HG03521 (cell line): ENCODE measurements at regions not wholly inside any gene's neighbourhood (a gene's known extent, or its start where the extent isn't known, plus 50 kb on each side); places are given as distances from the start of the nearest gene placed in this dataset.
"Not testable (repeated sequence)": the region's sequence is repeated elsewhere in the genome, so short reads cannot be mapped to it uniquely, and the experiment has no call there.

Experiments
- ATAC-seq: cut with Tn5 transposase; IDR thresholded peaks from one replicate; pipeline ENCODE4 v1.9.1; 2021; ENCODE audit warnings: mild to moderate bottlenecking, moderate library complexity; ENCODE audit not compliant: unreplicated experiment

DNA sequence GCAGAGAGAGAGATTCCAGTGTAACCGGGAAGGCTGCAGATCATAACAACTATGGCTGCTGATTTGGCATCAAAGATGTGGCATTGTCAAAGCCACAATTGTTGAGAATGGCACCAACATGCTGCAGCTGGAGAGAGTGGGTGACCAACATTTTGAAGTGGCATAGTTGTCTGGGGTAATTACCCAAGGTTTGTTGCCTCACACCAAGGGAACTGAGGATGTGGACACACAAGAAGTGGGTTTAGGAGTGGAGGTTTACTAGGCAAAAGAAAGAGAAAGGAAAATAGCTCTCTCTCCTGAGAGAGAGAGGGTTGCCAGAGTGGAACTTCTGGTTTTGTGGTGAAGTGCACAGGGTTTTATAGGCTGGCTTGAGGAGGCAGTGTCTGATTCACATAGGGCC is 126.6 kb downstream of the FAM72C start:
- not testable (repeated sequence) for ATAC-seq

DNA sequence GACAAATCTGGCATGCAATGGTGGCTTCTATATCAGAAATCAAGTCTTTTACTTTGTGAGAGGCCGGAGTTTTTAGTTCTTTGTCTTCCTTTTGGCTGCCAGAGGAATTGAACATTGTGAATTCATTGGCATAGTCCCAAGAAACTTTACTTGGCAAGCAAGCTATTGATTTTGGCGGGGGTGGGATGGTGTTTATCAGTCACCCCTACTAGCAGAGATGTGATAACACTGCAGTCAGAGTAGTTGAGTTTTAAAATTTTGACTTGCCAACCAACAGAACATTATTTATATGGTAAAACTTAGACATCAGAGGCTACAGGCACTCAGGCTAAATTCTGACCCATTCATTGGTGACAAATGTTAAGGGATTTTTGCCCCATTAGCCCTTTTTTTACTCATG is 129.7 kb downstream of the FAM72C start:
- not testable (repeated sequence) for ATAC-seq

DNA sequence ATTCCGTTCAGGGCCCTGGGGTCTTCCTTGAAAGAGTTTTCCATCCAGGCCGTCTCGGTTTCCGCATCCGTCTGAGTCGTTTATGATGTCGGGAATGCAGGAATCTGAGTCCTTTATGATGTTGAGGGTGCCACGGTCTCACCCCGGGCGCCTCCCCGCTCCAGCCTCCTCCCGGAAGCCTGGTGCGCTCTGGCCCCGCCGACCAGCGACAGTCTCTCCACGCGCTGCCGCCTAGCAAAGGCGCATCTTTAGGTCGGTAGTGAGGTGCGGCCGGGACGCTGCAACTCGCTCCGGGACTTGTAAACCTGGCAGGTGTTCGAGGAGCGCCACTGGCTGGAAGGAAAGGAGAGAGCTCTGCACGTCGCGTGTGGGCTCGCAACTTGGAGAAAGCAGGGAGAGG is 132.6 kb downstream of the FAM72C start:
- ATAC-seq, result not testable (repeated sequence)

DNA sequence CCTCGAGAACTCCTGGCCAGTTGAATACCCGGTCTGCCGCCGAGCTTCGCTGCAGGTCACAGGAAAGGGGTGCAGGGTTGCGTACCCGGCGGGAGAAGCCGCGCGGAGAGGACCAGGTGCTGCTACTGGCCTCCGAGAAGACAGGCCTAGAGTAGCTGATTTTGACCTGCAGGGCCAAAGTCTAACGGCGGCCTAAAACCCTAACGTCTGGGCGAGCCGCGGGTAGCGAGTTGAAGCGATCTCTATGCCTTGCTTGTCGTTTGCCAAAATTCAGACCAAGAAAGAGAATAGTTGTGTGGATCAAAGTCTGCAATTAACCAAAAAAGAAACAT is 133.2 kb downstream of the FAM72C start:
- not testable (repeated sequence) for ATAC-seq

DNA sequence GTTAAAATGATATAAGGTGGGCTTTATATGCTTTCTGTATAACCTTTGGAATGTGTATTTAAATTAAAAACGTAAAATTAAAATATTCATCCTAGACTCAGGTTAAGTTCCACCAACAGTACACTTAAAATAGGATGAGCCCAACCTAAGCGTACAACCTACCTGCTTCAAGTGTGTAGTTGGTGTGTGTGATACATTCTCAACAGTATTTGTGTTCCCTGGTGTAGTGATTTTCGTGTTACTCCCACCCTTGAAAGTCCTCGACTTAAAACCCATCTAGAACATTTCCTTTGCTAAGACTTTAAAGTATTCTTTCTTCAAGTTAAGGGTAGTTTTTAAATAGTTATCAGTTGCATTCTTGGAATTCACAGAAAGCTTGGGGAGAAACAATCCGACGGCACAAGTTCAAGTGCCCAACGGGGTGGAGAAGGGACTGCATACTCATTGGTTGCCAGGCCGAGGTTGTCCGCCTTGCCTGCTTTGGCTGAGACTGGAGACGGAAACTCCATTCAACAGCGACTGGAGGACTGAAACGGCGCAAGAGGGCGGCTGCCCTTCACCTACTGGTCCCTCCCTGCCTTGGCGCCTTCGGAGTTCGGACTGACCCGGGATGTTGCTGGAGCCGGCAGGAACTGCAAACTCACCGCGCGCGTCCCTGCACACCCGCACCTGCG is 133.7 kb downstream of the FAM72C start:
- ATAC-seq, result not testable (repeated sequence)

DNA sequence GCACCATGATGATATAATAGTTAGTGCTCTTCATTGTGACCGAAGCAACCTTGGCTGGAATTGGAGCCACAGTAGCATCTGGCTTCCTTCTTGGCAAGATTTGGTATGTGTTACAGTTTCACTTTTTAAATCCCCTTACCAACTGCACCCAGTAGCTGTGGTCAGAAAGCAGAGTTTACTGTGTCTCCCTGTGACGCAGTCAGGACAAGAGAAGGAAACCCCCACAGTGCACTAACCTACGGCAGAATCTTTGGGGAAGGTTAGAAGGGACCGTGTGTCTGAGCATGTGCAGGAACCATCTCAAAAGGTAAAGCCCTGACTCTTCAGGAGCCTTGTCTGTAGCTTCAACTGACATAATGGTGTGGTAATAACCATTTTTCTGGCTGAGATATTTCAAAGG is 138.4 kb downstream of the FAM72C start:
- not testable (repeated sequence) for ATAC-seq

DNA sequence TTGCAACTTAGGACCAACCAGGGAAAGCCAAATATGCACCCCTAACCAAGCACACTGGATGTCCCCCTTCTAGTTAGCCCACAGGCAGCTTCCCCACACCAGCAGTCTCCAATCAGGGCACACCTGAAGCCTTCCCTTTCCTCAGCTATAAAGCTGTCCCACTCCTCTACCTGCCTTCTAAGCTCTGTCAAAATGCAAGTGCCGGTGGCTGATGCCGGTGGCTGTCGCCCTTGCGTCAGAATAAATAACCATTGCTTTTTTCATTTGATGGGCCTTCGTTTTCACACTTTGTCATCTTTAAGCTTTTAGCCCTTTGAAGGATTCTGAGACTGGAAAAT is 139.4 kb downstream of the FAM72C start:
- ATAC-seq, result not testable (repeated sequence)

DNA sequence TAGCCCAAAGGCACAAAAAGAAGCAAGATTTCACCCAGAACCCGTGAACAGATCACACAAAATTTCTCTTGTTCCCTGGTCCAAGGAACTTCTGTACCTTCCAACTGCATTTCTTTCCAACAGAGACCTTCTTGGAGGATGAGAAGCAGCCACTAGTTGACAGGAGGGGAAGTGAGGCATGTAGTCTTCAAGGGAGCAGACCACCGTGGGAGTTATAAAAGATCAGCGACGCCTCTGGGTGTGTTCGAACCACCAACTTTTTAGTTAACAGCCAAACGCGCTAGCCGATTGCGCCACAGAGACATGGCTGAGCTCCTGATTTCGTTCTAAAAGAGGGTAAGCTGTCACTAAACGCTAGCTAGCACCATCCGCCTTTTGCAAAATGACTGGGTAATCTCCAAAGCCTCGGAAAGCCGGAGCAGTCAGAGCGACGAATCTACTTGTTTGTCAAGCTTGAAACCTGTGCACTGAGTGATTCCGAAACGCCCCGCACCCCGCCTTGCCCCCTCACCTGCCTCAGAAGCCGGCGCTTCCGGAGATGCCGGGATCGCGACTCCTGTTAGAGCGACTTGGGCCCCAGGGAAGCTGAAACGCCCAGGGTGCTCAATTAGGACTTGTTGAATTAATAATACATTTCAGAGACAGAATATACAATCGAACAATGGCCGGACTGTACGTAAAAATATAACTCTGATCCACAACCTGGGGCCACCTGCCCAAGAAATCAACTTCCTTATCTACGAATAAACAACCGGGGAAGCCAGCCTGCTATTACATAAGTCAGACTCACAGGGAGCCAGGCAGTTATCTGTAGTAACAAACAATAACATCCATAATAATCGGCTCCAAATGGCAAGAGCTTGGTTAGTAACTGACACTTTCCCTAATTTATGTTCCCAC is 140.1 kb downstream of the FAM72C start:
- not testable (repeated sequence) for ATAC-seq

DNA sequence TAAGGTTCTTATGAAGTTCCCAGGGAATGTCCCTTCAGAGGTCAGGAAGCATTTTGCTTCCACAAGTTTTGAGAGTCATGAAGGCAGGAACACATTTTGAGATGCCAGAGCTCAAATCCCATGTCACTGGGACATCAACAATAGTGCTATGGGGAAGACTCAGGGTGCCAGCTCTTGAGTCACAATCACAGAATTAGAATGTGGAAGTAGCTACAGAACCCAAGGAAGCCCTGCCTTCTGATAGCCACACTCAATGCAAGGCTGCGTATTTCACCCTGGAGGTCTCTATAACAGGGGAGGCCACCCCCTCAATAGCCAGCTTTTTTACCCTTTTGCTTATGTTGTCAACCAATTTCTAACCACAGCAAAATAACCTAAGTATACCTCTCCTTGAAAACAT is 145.6 kb downstream of the FAM72C start:
- ATAC-seq, result not testable (repeated sequence)

DNA sequence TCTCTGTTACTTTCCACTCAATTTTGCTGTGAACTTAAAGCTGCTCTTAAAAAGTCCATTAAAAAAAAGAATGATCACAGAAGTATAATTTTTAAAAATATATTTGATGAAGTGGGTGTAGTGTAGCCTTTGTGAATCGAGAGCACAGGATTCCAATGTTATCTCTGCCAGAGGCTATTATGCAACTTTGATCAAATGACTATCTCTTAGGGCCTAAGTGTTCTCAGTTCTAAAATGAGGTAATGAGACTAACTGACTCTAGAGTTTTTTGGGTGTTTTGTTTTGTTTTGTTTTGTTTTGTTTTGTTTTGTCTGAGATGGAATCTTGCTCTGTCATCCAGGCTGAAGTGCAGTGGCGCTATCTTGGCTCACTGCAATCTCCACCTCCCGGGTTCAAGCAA is 147.5 kb downstream of the FAM72C start:
- ATAC-seq, result not testable (repeated sequence)

DNA sequence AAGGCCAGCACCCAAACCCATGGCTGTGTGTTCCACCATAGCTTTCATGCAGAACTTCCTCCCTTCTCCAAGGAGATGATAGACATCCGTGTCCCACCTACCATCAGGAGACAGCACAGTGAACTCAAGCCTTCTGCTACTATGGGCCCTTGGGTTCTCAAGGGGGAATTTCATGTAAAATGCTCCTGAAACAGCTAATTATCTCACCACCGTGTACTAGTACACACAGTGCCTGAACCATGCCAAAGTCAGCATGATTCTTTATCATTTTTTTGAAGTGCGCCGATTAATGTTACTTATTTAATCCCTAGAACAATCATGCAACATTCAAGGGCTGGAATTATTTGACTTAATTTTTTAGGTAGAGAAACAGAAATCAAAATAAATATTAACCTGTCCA is 151.7 kb downstream of the FAM72C start:
- ATAC-seq, result not testable (repeated sequence)

DNA sequence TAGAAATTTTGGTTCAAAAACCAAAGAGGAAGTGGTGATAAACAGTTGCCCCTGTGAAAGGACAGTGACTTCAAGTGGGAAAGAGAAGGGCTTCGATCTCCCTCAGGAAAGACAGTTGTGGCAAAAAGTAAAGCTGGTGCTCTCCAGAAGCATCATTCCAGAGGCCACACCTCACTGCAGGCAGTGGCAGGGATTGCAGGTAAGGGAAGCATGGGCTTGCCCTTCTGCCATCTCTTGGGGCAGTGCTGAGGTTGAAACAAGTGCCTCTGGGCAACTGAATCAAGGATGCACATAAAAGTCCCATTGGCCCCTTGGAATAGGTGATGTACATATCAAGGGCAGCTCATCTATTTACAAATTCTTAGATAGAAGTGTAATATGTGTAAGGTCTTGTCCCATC is 155.4 kb downstream of the FAM72C start:
- not testable (repeated sequence) for ATAC-seq

DNA sequence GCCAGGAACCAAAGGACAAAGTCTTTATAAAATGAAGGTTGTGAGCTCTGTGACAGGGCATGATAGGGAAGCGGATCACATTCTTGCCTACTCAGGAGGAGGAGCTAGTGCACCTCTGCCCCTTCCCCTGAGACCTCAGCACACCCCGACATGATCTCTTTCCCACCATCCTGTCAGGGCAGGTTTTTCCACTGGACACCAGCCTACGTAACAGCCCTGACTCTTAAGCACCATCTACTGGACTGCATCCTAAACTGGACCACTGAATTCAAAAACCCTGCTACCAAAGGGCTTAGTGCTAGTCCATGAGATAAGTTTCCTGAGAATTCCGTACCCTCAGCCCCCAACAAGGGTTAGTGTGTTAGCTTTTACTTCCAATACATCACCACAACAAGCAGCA is 166.4 kb downstream of the FAM72C start:
- ATAC-seq, result not testable (repeated sequence)

DNA sequence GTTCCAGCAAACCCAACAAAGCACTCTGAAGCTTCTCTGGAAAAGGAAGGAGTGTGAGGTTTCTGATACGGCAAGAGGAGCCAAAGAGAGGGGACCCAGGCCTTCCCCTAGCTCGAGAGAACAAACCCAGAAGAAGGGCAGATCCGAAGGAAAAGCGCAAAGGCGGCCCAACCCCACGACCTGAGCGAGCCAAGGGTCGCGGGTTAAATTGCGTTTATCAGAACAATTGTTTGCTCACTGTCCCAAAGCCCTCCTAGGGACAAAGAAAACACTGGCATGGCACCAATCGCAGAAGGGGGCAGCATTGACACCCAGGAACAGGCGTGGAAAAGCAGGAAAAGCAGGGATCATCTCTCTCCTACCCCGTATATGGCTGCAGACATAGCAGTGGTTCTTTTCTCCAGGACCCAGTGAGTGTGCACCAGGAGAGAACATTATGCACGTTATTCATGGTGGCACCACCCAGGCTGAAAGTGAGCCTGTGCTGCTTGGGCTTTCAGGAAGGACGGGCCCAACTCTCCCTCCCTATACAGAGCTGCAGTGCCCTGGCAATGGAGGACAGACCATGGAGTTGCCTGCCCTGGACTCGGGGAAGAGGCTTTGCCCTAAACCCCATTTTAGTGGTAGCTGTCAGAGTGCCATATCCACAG is 167.0 kb downstream of the FAM72C start:
- not testable (repeated sequence) for ATAC-seq

DNA sequence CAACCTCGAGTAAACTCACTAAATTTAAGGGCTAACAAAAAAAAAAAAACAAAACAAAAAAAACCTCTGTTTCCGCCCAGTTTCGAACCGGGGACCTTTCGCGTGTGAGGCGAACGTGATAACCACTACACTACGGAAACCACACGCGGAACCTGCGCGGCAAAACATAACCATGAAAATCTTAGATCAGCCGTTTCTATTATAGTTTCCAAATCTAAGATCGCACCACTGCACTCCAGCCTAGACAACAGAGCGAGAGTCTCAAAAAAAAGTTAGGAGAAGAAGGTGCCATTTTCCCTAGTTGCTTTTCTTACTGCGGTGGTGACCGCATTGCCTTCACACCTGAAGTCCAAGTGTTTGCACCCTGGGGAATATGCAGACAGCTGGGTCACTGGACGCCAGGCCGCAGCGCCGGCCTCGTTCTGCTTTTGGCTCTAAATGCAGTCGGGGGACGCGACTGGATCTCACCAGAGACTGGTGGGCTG is 167.8 kb downstream of the FAM72C start:
- not testable (repeated sequence) for ATAC-seq

DNA sequence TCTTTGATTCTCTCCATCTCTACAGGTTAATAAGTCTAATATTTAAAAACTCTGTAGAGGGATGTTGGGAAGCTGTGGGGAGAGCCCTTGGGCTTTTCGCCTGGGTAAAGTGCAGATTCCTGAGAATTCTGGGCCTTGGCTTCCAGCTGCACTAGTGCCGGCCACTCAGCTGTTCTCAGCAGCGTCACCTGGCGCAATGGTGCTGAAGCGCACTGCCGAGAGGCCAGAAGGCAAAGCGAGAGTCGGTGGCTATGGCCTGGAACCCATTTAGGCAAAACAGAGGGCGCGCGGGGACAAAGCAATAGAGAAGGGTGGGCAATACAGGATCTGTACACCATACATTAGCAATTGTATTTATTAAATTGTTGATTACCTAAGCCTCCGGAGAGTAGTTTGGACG is 168.7 kb downstream of the FAM72C start:
- not testable (repeated sequence) for ATAC-seq

DNA sequence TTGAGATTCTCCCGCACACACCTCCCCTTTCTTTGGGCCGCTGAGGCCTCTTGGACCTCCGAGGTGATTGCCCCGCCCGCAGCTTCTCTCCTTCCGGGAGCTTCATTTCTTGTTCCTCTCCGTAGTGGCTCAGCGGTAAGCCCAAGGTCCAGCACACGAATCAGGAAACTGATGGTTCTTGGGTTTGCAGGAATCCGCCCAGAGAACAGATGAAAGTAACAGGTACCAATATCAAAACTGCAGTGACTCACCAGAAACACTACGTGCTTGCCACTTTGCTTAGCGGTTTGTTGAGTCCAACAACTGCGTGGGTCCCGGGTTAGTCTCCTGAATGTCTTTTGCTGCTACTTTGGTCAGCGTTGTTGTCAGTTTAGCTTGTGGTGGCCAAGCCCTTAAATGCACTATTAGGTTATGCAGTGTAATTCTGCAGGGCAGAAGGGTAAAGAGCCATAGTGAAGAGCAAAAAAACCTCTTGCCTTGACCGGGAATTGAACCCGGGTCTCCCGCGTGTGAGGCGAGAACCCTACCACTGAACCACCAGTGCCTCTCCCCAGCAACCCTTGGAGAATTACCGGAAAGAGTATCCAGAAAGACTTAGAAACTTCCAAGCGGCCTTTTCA is 172.1 kb downstream of the FAM72C start:
- ATAC-seq, result not testable (repeated sequence)

DNA sequence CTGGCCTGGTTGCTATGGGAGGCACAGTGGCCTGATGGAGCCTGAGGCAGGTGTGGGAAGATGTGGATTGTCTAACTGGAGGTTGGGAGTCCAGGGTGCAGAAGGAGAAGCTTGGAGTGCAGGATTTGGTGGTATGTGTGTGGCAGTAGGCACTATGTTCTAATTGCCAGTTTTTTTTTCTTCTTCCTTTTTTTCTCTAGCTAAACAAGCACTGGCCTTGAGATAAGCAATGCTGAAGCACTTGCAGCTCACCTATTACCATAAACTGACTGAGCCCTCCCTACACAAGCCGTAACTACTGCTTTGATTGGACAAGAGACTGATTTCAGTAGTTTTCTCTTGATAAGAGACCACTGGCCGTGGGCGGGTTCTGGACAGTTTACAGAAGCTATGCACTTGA is 175.4 kb downstream of the FAM72C start:
- not testable (repeated sequence) for ATAC-seq

DNA sequence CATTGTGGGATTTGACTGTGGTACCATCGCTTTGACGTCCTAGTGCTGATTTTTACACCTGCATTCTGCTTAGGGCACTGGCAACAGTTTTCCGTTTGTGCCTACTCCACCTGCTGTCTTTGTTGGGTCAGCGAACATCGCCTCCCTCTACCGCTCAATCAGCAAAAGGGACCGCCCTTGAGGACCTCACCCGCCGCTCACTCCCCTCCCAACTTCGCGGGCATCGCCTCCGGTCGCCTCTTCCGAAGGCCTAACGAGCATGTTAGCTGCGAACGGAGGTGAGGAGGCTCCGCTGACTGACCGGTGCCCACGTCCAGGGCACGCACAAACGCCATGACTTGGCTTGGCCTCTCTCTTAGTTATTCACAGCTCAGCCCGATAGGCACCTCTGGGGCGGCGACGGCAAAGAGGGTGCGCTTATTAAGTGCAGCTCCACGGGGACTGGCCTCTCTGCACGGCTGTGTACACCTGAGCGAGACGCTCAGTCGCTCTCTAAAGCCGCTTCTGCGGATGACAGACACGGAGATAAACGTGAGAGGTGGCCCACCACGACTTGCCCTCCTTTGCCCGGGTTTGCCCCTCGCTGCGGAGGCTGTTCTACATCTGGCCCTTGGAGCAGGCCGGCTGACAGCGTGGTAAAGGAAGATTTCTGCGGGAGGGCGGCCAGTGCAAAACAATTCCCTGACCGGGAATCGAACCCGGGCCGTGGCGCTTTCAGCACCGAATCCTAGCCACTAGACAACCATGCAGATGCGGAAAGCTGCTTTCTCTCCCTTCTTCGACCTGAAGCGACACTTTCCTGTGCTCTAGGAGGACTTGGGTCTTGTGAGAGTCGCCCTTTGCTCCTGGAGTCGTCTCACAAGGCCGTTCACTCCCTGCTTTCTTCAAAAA is 179.5 kb downstream of the FAM72C start:
- ATAC-seq, result not testable (repeated sequence)

DNA sequence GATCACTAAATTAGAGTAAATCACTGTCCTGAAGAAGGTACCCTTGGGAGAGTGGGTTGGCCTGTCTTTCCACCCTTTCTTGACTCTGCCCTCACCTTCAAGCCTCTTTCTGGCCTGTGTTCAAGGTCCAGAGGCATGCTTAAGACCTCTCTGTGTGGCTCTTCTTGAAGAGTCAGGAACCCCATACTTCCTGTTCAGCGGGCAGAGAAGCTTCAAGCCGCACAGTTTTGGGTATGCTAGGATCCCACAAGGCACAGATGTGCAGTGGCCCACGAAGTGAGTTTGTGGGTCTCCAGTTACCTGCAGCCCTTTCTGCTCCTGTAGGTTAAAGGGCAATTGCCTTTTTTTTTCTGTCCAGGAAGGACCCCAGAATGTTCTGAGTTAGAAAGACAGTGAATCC is 185.4 kb downstream of the FAM72C start:
- not testable (repeated sequence) for ATAC-seq
